Panc1 (cell line): ENCODE measurements at regions not wholly inside any gene's neighbourhood (a gene's known extent, or its start where the extent isn't known, plus 50 kb on each side); places are given as distances from the start of the nearest gene placed in this dataset.

Experiments used
- ATAC-seq: fragments of 200-7000 bp; cut with Tn5 transposase; 2 replicates; pipeline ENCODE4 v1.9.1; 2020; ENCODE audit warnings: mild to moderate bottlenecking, moderate library complexity
- BruUV-seq: library from RNA; stranded (reverse); fragments of 400-500 nt; replicated peaks from 2 replicates; lab custom pipeline; 2021; lab: Mats Ljungman, UMichigan
- CTCF ChIA-PET: fragments of 300-600 bp; sonication (Branson Sonifier 250); formaldehyde crosslinking; loops from one replicate; lab custom pipeline; 2022; ENCODE audit warnings: antibody characterized with exemption; lab: Charles Lee
- POLR2A ChIA-PET: fragments of 300-600 bp; sonication (Branson Sonifier 250); formaldehyde crosslinking; loops from one replicate; lab custom pipeline; 2022; ENCODE audit warnings: antibody characterized with exemption; lab: Charles Lee
- DNase-seq: peaks from one replicate; pipeline ENCODE4 v3.0.0-alpha.2; 2010; ENCODE audit warnings: low read depth, low spot score
- H3K27ac ChIP-seq: 2 replicates; pipeline ENCODE4 v1.5.1; 2011; ENCODE audit warnings: mild to moderate bottlenecking, low read length, inconsistent platforms
- H3K27me3 ChIP-seq: fragments of 200-500 bp; sonication (Bioruptor generic); 2 replicates; pipeline ENCODE4 v1.6.0; 2014; ENCODE audit warnings: low read length, inconsistent platforms; ENCODE audit not compliant: control insufficient read depth, insufficient read depth
- H3K36me3 ChIP-seq: fragments of 200-500 bp; sonication (Bioruptor generic); 2 replicates; pipeline ENCODE4 v1.5.1; 2014; ENCODE audit warnings: inconsistent platforms, mild to moderate bottlenecking, low read length, moderate library complexity; ENCODE audit not compliant: control insufficient read depth, insufficient read depth
- H3K4me1 ChIP-seq: 2 replicates; pipeline ENCODE4 v1.5.1; 2011; ENCODE audit warnings: inconsistent platforms, mild to moderate bottlenecking, low read length, moderate library complexity; ENCODE audit not compliant: control insufficient read depth, insufficient read depth
- H3K4me3 ChIP-seq, 2 experiments: 2 replicates each; pipeline ENCODE4 v1.5.1; 2011 to 2012; ENCODE audit warnings: low read depth in 2 of 2, low read length in 2 of 2, mild to moderate bottlenecking in 2 of 2, inconsistent platforms in 1 of 2, moderate library complexity in 1 of 2
- H3K9me3 ChIP-seq: fragments of 200-500 bp; sonication (Bioruptor generic); 2 replicates; pipeline ENCODE4 v1.5.1; 2014; ENCODE audit warnings: low read depth, mild to moderate bottlenecking, inconsistent platforms, low read length, moderate library complexity; ENCODE audit not compliant: control insufficient read depth, insufficient read depth
- POLR2AphosphoS5 ChIP-seq: IDR thresholded peaks from 2 replicates; pipeline ENCODE4 v1.6.1; 2012; ENCODE audit warnings: mild to moderate bottlenecking, low read depth, low read length, moderate library complexity
- SIN3A ChIP-seq: IDR thresholded peaks from 2 replicates; pipeline ENCODE4 v1.6.1; 2012; ENCODE audit warnings: low read depth, mild to moderate bottlenecking, low read length, moderate library complexity, borderline replicate concordance; ENCODE audit not compliant: insufficient read depth
- TCF7L2 ChIP-seq: IDR thresholded peaks from 2 replicates; pipeline ENCODE4 v1.6.1; 2011; ENCODE audit warnings: mild to moderate bottlenecking, low read depth, low read length, inconsistent platforms
- in situ Hi-C: cut with HindIII; loops from 2 replicates; pipeline ENCODE4 v1.10.0; 2016; ENCODE audit warnings: low sequenced_read_pairs, low pct_unique_long_range_greater_than_20kb
- intact Hi-C: fragments of 100-400 bp; cut with micrococcal nuclease; formaldehyde crosslinking; loops from one replicate; pipeline ENCODE4 v1.10.0; 2022; ENCODE audit not compliant: unreplicated experiment
- TF ChIP-seq, protein P1 (sequence below), 2 experiments: IDR thresholded peaks; 2 replicates each; pipeline ENCODE4 v1.6.1; 2011 to 2012; ENCODE audit warnings: low read depth in 2 of 2, control low read depth in 1 of 2, low read length in 1 of 2, mild to moderate bottlenecking in 1 of 2, moderate library complexity in 1 of 2; ENCODE audit not compliant: insufficient read depth in 1 of 2
- TF ChIP-seq, protein P2 (sequence below): fragments of 450-650 bp; IDR thresholded peaks from 2 replicates; pipeline ENCODE4 v1.5.1; 2017; ENCODE audit warnings: mild to moderate bottlenecking

DNA sequence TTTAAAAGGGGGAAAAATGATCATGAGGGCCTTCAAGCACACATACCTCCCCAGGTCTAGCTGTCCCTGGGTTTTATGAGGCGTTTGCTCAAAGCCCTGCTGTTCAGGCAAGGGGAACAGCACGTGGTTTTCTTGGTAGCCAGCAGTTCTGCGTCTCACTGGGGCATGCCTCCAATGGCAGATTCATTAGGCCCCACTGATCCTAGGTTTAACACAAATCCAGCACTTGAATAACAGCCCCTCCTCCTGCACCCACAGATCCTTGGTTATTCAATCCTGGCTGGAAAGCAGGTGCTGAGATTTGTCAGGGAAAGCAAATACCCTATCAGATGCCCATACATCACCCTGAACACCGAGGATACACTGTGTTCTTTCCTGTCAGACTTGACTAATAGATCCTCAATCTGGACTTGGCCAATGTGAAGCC, 106.4 kb downstream of the ZC3H11B start:
- TF ChIP-seq SIN3A, result no peak
- no peak for TF ChIP-seq TCF7L2
- no peak for TF ChIP-seq POLR2AphosphoS5
- TF ChIP-seq, protein P1, sequence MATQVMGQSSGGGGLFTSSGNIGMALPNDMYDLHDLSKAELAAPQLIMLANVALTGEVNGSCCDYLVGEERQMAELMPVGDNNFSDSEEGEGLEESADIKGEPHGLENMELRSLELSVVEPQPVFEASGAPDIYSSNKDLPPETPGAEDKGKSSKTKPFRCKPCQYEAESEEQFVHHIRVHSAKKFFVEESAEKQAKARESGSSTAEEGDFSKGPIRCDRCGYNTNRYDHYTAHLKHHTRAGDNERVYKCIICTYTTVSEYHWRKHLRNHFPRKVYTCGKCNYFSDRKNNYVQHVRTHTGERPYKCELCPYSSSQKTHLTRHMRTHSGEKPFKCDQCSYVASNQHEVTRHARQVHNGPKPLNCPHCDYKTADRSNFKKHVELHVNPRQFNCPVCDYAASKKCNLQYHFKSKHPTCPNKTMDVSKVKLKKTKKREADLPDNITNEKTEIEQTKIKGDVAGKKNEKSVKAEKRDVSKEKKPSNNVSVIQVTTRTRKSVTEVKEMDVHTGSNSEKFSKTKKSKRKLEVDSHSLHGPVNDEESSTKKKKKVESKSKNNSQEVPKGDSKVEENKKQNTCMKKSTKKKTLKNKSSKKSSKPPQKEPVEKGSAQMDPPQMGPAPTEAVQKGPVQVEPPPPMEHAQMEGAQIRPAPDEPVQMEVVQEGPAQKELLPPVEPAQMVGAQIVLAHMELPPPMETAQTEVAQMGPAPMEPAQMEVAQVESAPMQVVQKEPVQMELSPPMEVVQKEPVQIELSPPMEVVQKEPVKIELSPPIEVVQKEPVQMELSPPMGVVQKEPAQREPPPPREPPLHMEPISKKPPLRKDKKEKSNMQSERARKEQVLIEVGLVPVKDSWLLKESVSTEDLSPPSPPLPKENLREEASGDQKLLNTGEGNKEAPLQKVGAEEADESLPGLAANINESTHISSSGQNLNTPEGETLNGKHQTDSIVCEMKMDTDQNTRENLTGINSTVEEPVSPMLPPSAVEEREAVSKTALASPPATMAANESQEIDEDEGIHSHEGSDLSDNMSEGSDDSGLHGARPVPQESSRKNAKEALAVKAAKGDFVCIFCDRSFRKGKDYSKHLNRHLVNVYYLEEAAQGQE (IDR thresholded peaks at IDR 0.05; ENCODE audit: insufficient read depth in 1 of 2, low read depth in 2 of 2, low read length in 1 of 2), result no peak
- TF ChIP-seq, protein P2, sequence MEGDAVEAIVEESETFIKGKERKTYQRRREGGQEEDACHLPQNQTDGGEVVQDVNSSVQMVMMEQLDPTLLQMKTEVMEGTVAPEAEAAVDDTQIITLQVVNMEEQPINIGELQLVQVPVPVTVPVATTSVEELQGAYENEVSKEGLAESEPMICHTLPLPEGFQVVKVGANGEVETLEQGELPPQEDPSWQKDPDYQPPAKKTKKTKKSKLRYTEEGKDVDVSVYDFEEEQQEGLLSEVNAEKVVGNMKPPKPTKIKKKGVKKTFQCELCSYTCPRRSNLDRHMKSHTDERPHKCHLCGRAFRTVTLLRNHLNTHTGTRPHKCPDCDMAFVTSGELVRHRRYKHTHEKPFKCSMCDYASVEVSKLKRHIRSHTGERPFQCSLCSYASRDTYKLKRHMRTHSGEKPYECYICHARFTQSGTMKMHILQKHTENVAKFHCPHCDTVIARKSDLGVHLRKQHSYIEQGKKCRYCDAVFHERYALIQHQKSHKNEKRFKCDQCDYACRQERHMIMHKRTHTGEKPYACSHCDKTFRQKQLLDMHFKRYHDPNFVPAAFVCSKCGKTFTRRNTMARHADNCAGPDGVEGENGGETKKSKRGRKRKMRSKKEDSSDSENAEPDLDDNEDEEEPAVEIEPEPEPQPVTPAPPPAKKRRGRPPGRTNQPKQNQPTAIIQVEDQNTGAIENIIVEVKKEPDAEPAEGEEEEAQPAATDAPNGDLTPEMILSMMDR, result no peak
- CTCF ChIA-PET, result no interaction called here
- H3K4me1 ChIP-seq, result no peaks in the 10 kb centered on the region
- no peak overlapping the region for H3K27ac ChIP-seq
- in situ Hi-C loops, result no loop called here
- H3K9me3 ChIP-seq, result no peaks in the 10 kb centered on the region
- H3K36me3 ChIP-seq, result no peaks in the 10 kb centered on the region
- no TSS peak for BruUV-seq
- no peak for DNase-seq
- H3K27me3 ChIP-seq, result peaks cover 6% of the 10 kb centered on the region
- POLR2A ChIA-PET, result no interaction called here
- intact Hi-C loops, result no loop called here
- ATAC-seq, result no peak
- H3K4me3 ChIP-seq, result no peak overlapping the region

DNA sequence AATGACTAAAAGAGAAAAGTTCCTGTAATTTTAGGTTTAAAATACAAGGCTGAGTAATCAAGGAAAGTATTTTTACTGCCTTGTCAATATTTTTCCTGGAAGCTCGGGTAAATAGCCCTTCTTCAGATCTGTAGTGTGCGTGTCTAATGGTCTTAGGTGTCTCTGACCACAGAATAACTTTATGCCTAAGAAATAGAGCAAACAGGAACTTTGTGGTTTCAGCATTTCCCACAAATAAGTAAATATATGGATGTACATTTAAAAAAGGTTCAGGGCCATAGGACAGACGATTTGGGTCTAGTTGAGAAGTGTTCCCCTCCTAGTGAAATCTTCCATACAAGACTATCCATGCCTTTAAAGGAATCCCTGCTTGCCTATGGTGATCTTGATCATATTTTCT, 107.0 kb downstream of the ZC3H11B start:
- Histone ChIP-seq H3K9me3 (no peaks in the 10 kb centered on the region), H3K4me1 (no peaks in the 10 kb centered on the region), H3K36me3 (no peaks in the 10 kb centered on the region), H3K27me3 (peaks cover 6% of the 10 kb centered on the region), H3K4me3 (no peak overlapping the region), H3K27ac (no peak overlapping the region)
- intact Hi-C loops, result no loop called here
- BruUV-seq, result no TSS peak
- DNase-seq (no peak), ATAC-seq (no peak)
- ChIA-PET POLR2A (no interaction called here), CTCF (no interaction called here)
- TF ChIP-seq, protein P2, result no peak
- TF ChIP-seq SIN3A, result no peak
- no peak for TF ChIP-seq POLR2AphosphoS5
- no peak for TF ChIP-seq TCF7L2
- TF ChIP-seq, protein P1 (IDR thresholded peaks at IDR 0.05; ENCODE audit: insufficient read depth in 1 of 2, low read depth in 2 of 2, low read length in 1 of 2), result no peak
- in situ Hi-C loops, result no loop called here
